ENCODE measurements at regions not wholly inside any gene's neighbourhood (a gene's known extent, or its start where the extent isn't known, plus 50 kb on each side); places are given as distances from the start of the nearest gene placed in this dataset.
"Not testable (repeated sequence)": the region's sequence is repeated elsewhere in the genome, so short reads cannot be mapped to it uniquely, and the experiment has no call there.

- TF ChIP-seq CTCF (IDR thresholded peaks at IDR 0.05; ENCODE audit: low read length); EZH2phosphoT487 (IDR thresholded peaks at IDR 0.05; ENCODE audit: low read length); EZH2 (optimal IDR thresholded peaks at IDR 0.05; ENCODE audit: low read depth, low read length): not testable (repeated sequence)
These were observed 213.2 kb downstream of the MEIS1 start for GRCh38 chr2:66648081-66648480.

Measured in MM.1S (cell line).